Breast epithelium (tissue), 3 donors: ENCODE measurements at regions not wholly inside any gene's neighbourhood (a gene's known extent, or its start where the extent isn't known, plus 50 kb on each side); places are given as distances from the start of the nearest gene placed in this dataset.

Experiments used
- POLR2A ChIP-seq: fragments of 450-650 bp; IDR thresholded peaks from one replicate; pipeline ENCODE4 v1.6.1; 2016; ENCODE audit warnings: antibody characterized with exemption, mild to moderate bottlenecking, moderate library complexity
- POLR2AphosphoS5 ChIP-seq, 3 donors: sonication (generic); formaldehyde crosslinking; IDR thresholded peaks; one replicate each; pipeline ENCODE4 v1.6.1; 2017; ENCODE audit warnings: antibody characterized with exemption in 3 of 3

DNA sequence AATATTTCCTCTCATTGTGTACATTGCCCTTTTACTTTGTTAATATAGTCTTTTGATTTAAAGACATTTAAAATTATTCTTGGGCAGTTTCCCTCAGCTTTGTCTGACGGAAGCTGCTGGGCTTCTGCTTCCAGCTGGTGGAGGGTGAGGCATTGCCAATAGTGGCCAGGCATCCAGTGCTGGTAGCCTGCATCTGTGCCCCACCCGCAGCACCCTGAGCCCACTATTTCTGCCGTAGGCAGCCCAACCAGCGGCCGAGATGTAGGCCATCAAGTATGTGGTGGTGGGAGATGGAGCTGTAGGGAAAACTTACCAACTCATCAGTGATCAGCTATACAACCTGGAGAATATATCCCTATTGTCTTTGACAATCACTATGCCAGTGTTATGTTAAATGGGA lies 226.0 kb upstream of the SYNCRIP start:
- TF ChIP-seq POLR2AphosphoS5 (IDR thresholded peaks at IDR 0.05) (no peak), POLR2A (no peak)
